Activated T-helper 1 cell treated with Interleukin-2 at 50 U/mL for 16 hours (primary cell): ENCODE measurements at regions not wholly inside any gene's neighbourhood (a gene's known extent, or its start where the extent isn't known, plus 50 kb on each side); places are given as distances from the start of the nearest gene placed in this dataset.

Experiments
- DNase-seq: peaks from one replicate; pipeline ENCODE4 v3.0.0-alpha.2; 2020; ENCODE audit warnings: low read depth

DNA sequence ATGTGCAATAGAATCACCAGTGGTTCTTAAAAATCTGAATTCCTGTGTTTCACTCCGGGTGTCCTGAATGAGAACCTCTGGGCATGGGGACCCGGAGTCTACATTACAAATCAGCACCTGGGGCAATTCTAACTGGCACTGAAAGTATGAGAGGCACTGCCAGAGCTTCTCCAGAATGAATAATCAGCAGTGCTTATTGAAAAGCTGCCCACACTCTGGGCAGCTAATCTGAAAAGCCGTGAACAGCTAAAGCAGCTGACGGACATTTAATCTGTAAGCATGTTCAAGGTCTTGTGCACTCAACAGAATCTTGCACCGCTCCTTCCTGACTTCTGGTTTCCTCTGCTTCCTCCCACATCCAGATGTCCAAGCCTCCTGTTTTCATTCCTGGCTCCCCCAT is 113.3 kb upstream of the KIF5B start:
- no peak for DNase-seq

DNA sequence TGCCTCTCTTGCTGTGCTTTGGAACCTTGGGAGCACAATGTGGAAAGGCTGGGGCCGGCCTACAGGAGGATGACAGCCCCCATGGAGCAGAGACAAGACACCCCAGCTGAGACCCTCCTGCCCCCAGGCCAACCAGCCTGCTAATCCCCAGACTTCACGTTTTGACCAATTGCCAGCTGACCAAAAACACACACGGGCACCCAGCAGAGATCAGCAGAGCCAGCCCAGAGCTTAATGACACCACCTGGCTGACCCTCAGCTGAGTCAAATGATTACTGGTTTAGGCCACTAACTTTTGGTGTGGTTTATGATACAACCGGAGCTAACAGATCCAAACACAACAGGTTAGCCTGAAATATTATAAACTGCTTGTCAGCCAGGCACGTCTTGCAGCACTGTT is 111.2 kb upstream of the KIF5B start:
- no peak for DNase-seq

- DNase-seq: no peak
These were observed 110.1 kb upstream of the KIF5B start for GRCh38 chr10:32166365-32166764.

GRCh38 chr10:32163762-32164148 is 107.5 kb upstream of the KIF5B start:
- DNase-seq: no peak

- no peak for DNase-seq
These were observed 107.0 kb upstream of the KIF5B start for GRCh38 chr10:32163071-32163761.

GRCh38 chr10:32161586-32161985 is 105.4 kb upstream of the KIF5B start:
- no peak for DNase-seq

GRCh38 chr10:32160864-32161263 is 104.6 kb upstream of the KIF5B start:
- no peak for DNase-seq

- DNase-seq: no peak
These were observed 103.0 kb upstream of the KIF5B start for GRCh38 chr10:32159264-32159663.

GRCh38 chr10:32156031-32156495 is 99.8 kb upstream of the KIF5B start:
- no peak for DNase-seq

- DNase-seq: no peak
These were observed 98.9 kb upstream of the KIF5B start for GRCh38 chr10:32155075-32155516.

DNA sequence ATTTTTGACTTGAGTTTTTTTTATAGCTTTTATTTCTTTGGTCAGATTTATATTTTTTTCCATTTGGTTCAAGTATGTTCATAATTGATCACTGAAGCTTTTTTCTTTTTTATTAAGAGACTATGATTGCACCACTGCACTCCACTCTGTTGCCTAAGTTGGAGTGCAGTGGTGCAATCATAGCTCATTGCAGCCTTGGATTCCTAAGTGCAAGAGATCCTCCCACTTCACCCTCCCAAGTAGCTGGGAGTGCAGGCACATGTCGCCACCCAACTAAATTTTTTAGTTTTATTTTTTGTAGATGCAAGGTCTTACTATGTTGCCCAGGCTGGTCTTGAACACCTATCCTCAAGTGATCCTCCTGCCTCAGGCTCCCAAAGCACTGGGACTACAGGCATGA is 97.7 kb upstream of the KIF5B start:
- DNase-seq: no peak

GRCh38 chr10:32153252-32153651 is 97.0 kb upstream of the KIF5B start:
- no peak for DNase-seq

GRCh38 chr10:32151871-32152270 is 95.6 kb upstream of the KIF5B start:
- no peak for DNase-seq

DNA sequence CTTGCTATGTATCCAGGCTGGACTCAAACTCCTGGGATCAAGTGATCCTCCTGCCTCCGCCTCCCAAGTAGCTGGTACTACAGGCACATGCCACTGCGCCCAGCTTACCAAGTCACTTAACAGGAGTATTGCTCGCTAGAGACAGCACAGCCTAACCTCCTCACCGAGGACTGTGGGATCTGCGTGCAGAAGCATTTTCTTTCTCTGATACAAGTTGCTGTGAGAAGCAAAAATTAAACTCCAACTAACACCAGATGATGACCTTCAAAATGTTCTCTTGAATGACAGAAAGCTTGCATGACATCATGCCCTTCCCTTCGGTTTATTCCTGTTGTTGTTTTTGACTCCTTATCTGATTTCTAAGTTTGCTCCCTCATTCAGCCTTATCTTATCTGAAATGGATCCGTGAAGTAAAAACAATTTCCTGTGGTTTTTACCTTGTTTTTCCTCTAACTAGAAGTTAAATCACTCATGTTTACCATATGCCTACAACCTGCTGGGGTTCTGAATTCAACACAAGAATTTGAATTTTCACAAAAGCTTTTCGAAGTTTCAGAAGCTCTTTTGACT is 94.4 kb upstream of the KIF5B start:
- no peak for DNase-seq

GRCh38 chr10:32149252-32149955 is 93.2 kb upstream of the KIF5B start:
- no peak for DNase-seq

- no peak for DNase-seq
These were observed 92.6 kb upstream of the KIF5B start for GRCh38 chr10:32148864-32149251.

DNA sequence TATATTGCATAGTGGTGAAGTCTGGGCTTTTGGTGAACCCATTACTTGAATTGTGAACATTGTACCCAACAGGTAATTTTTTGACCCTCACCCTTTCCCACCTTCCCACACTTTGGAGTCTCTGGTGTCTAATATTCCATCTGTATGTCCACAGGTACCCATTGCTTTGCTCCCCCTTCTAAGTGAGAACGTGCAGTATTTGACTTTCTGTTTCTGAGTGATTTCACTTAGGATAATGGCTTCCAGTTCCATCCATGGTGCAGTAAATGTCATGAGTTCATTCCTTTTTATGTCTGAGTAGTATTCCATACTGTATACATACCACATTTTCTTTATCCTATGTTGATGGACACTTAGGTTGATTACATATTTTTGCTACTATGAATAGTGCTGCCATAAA is 91.5 kb upstream of the KIF5B start:
- DNase-seq: no peak

DNA sequence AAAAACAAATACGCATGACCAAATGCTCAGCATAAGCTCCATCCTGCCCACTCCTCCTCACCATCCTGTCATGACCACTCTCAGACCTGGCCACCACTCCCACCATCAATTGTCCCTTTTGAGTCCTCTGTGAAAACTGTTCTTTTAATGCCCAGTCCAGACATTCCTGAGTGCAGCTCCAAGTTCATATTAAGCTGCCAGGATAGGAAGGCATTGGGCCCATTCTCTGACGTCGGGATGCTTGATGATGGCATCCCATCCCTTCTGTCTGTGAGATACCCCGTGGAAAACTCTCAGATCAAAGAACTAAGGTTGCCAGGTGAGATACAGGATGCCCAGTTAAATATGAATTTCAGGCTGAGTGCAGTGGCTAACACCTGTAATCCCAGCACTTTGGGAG is 89.9 kb upstream of the KIF5B start:
- no peak for DNase-seq

DNA sequence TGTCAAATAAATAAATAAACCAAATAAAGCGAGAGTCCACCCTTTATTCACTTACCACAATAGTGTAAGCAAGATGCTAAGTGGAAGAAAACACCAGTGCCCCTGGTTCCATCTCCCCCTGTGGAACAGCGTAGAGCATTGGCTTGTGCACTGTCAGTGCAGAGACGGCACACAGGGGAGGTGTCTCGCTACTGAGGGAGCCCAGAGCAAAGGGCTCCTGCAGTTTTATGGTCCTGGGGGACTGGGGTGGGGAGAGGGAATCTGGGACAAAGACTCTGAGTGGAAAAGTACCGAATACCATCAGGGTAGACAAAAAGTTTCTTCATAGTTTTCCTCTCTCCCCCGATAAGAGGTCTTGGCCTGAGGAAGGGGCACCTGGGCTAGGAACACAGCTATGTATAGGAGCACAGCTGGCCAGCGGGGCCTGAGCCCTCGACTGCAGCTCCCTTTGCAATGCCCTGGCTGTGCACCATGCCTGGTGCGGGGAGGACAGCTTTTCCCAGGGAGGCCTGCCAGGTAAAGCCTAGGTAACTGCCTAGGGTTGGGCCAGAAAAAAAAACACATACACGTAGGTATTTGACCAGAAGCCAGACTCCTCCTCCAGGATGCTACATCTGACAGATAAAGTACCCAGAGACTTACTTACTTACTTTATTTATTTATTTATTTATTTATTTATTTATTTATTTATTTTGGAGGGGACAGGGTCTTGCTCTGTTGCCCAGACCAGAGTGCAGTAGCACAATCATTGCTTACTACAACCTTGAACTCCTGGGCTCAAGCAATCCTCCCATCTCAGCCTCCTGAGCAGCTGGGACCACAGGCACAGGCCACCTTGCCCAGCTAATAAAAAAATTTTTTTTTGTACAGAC is 88.8 kb upstream of the KIF5B start:
- DNase-seq: no peak

DNA sequence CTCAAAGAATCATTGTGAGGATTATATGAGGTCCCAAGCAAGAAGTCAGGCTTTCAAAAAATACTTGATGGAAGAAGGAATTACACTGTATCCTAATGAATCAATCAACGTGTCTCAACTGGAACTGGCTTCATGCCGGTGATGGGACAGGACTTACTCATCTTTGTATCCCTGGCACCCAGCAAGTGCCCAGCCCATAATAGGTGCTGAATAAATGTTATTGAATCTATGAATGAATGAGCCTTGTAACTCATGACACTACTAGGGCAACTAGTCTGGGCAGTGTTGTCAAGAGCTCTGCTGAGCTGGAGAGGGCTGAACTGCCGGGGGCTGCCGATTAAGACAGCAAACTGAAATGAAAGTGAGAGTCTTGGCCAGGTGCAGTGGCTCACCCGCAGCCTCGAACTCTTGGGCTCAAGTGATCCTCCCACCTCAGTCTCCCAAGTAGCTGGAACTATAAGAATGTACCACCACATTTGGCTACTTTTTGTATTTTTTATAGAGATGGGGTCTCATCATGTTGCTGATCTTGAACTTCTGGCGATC is 87.2 kb upstream of the KIF5B start:
- DNase-seq: no peak

GRCh38 chr10:32142646-32143045 is 86.4 kb upstream of the KIF5B start:
- DNase-seq: no peak
